NCI-H1092 treated with DMSO at 0.1 percent for 48 hours (cell line): ENCODE measurements at regions not wholly inside any gene's neighbourhood (a gene's known extent, or its start where the extent isn't known, plus 50 kb on each side); places are given as distances from the start of the nearest gene placed in this dataset.
"Not testable (repeated sequence)": the region's sequence is repeated elsewhere in the genome, so short reads cannot be mapped to it uniquely, and the experiment has no call there.

Experiments used
- DNase-seq: peaks from one replicate; lab custom pipeline; 2025; lab: John Stamatoyannopoulos, UW

DNA sequence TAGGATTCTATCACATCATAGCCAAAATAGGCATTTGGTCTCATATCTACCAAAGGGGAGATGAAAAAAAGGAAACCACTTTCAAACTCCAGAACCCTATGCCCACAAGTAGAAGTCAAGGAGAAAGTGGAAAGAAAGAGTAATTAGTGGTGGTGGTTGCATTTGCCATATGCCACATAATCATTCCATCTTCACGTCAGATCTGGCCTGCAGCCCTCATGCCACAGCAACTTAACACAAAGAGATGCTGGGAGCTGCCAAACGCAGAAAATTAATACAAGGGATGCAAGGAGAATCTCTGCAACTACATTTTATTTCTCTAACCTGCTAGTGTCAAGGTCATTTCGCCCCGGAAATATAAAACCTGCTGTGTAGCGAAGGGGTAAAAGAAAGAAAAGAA, 148.6 kb upstream of the FOXN3 start:
- no peak for DNase-seq

DNA sequence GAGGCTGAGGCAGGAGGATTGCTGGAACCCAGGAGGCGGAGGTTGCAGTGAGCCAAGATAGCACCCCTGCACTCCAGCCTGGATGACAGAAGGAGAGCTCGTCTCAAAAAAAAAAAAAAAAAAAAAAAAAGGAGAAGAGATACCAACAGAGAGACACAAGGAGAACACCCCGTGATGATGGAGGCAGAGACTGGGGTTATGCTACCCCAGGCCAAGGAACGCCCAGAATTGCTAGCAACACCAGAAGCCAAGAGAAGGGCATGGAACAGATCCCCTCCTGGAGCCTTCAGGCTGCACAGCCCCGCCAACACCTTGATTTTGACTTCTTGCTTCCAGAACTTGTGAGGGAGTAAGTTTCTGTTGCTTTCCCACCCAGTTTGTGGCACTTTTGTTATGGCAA, 148.0 kb upstream of the FOXN3 start:
- no peak for DNase-seq

DNA sequence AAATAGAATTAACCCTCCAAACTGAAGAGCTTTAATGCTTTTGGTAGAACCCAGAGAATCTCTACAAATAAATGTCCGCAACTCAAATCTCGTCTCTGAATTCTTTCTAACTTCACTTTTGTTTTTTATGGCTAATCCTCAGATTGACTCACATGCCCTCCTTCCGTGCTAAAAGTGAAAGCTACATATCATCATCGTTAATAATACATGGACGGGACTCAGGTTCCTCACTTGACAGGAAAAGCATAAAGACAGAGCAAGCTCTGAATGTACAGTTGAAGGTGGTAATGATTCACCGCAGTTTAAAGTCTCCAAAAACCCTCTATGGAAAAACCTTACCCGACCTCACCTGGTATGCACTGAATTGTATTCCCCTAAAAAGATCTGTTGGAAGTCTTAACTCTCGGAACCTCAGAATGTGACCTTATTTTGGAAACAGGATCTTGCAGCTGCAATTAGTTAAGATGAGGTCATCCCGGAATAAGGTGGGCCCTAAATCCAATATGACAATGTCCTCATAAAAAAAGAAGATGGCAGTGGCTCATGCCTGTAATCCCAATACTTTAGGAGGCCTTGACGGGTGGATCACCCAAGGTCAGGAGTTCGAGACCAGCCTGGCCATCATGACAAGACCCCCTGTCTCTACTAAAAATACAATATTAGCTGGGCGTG, 147.4 kb upstream of the FOXN3 start:
- no peak for DNase-seq

DNA sequence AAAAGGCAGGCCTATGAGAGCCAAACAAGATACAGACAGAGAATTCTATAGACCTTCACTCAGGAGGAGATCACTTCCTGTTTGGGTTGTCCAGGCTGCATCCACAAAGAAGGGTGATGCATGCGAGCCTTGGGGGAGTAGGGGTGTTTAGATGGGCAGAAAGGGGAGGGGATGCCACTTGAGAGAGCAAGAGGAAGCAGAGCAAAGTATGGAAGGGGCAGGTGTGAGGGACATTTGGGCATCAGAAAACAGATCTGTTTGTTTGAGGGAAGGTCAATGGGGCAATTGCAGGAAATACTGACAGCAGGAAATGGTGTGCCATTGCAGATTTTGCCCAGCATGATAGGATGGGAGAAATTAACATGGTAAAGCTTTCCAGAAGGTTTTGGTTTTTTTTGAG, 146.4 kb upstream of the FOXN3 start:
- DNase-seq = no peak

DNA sequence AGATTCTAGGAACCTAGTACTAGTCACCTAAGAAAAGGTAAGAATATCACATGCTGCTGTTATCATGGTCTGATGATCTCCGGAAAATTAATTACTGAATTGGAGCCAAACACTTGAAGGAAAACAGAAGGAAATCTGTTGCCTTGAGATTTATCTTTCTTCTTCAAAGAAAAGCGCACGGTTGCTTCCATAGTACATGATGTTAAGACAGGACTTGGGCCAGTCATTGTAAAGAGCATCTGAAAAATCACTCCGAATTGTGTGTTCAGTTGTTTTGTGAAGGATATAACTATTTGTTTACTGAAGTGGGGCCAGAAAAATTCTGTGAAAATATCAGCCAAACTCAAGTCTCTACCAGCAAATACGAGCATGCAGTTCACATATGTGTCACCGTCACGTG, 134.9 kb upstream of the FOXN3 start:
- no peak for DNase-seq

DNA sequence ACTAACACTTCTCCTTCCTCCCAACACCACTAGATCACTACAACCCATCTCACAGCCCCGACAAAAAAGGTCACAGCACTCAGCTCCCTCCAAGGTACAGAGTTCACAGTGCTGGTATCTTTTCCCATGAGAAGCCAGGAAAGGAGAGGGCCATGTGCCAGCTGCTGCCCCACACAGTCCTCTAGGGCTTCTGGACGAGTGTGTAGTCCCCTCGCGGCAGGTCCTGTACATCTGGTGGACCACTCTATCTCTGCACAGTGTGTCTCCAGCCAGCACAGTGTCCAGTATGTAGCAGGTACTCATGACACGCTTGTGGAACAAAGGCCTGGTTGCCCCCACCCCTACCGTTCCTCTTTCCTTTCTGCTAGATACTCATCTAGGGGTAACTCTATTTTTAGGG, 134.4 kb upstream of the FOXN3 start:
- DNase-seq = no peak

DNA sequence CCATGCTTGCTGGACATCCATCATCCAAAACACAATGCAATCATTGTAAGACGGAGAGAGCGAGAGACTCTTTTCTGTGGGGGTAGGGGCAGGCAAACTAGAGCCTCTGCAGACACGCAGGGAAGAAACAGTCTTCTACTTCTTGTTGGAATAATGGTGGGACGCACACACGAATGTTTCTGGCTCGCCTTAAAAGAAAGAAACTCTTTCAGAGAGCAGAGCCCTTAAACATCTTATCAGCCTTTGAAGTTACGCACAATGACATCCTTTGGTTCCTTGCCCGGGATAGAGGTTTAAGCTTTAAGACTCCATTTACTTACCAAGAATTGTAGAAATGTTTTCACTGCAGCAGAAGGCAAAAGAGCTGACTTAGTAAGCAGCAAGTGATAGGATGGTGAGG, 133.8 kb upstream of the FOXN3 start:
- no peak for DNase-seq

DNA sequence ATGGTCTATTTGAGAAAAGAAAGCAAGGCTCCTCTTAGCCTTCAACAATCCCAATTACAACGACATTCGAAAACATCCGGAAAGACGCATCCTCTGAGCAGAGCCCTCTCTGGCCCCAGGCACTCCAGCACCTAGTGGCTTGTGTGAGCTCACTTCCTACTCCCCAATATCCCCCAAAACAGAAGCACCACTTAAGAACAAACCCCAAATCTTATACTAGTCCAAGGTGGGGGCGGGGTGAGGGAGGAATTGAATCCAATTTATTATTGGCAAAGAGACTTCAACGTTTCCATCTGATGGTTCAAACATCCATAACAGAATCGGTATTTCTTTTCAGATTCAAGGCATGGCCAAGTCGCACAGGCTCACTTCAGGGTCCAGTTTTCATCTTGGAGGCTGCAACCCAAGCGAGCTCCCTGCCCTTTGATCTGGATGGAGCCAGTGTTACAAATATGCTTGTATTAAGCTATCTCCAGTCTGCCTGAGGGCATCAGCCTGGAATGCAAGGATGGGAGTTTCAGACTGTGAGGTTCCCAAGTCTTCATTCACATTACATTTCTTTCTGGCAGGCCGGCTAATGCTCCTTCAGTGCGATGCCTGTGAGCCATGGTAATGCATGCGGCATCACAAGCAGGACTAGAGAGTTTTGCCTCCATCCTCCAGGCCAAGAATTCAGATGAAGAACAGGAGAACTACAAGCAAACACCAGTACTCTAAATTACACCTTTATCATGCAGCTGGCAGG, 132.5 kb upstream of the FOXN3 start:
- no peak for DNase-seq

DNA sequence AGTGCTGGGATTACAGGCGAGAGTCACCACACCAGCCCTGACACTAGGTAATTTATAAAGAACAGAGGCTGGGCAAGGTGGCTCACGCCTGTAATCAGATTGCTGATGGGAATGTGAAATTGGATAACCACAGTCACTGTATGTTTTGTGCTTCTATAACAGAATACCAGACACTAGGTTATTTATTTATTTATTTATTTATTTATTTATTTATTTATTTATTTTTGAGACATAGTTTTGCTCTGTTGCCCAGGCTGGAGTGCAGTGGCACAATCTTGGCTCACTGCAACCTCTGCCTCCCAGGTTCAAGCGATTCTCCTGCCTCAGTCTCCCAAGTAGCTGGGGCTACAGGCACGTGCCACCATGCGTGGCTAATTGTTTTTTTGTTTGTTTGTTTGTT, 130.0 kb upstream of the FOXN3 start:
- DNase-seq = not testable (repeated sequence)

DNA sequence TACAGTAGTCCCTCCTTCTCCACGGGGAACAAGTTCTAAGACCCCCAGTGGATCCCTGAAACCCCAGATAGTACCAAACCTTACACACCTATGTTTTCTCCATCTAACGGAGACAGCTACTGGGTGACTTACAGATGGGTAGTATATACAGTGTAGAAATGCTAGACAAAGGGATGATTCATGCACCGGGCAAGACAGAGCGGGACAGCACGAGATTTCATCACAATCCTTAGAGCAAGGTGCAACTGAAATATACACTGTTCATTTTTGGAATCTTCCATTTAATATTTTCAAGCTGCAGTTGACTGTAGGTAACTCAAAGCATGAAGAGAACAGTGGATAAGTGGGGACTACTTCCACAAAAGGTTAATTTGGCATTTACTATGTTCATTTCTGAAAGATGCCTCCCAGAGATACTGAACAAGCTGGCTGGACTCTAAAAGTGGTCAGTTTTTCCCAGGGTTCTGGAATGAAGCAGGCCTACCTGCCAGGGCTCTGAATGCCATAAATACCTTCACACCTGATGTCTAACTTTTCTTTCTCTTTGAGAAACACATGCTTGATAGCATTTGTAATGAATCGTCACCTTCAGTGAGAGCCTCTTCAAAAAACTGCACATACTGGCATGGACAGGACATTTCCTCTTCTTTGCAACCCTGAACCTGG, 127.7 kb upstream of the FOXN3 start:
- DNase-seq = no peak

DNA sequence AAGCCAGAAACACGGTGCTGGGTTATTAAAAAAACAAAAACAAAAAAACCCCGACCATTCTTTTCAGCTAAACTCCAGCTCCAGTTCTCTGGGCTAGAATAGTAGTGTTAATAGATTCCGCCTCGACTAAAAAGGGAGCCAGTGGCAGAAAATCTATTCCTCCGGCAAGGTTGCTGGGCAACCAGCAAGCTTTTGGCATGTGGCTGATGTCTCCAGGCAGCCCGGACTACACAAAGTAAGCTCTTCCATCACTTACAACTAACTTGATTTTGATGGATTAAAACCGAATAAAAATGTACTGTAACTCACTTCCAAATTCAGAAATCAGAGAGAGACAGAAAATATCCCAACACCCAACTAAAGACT, 126.4 kb upstream of the FOXN3 start:
- DNase-seq = no peak

DNA sequence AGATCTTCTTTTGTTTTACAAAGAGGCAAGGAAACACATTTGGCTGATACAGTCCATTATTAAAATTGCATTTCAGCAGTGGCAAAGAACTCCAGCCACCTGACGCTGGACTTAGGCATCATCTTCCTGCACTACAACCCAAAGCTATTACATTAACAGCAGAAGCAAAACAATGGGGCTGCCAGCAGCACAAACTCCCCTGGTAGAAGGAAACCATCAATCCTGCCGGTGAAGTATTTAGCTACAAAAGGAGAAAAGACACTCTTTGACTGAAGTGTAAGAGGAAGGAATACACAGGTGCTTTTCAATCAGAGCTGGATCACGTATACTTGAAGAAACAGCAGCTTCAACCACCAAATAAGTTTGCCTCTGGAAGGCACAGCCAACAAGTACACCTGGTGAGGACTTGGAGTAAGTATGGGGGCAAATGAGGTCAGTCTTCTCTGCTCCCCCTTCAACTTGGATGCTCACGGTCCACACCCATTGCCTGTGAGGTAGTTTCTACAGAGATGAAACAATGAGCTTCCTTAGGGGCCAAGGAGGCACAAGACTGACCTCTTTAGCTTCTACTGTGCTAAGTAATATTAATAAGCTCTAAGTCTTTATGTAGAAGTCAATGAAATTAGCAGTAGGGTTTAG, 125.9 kb upstream of the FOXN3 start:
- DNase-seq = no peak

DNA sequence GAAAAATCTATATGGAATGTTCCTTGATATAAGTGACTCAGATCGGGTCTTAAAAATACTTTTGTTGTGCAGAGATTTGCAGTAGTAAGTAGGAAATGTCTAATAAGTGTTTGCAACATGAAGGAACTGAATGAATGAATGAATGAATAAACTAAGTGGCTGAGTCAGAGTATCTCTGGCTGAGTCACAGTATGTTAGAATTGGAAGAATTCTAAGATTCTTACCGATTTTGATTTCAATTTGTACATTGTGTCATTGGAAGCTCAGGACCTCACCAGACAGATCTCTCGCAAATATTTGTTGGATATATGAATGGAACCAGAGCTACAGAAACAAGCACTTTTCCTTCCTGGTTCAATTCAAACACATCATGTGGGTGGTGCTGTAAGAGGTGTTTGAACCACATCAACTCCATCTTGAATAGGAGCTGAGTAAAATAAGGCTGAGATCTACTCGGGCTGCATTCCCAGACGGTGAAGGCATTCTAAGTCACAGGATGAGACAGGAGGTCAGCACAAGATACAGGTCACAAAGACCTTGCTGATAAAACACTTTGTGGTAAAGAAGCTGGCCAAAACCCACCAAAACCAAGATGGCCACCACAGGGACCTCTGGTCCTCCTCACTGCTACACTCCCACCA, 123.9 kb upstream of the FOXN3 start:
- DNase-seq = no peak

DNA sequence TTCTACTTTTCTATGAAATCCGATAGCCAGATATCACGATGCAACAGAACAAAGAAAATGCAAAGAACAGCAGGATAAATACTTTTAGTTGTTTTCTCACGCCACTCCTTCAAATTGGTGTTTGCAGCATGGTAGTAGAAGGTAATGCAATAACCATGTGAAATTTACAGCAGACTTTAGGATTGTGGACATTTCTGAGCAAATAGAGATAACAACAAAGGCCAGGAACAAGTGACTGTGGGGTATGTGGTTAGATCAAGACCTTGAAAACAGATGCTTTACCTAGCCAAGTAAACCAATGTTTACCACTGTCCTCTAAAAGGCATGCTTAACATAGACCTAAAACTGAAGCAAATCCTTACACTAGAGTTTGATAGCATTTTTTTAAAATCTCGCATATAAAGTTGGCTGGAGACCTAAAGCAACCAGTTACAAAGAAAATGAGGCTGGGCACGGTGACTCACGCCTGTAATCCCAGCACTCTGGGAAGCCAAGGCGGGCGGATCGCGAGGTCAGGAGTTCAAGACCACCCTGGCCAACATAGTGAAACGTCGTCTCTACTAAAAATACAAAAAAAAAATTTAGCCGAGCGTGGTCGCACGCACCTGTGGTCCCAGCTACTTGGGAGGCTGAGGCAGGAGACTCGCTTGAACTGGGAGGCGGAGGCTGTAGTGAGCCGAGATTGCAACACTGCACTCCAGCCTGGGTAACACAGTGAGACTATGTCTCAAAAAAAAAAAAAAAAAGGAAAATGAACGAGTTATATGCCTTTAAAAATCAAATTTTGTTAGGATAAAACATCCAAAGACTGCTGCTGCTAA, 123.2 kb upstream of the FOXN3 start:
- no peak for DNase-seq

DNA sequence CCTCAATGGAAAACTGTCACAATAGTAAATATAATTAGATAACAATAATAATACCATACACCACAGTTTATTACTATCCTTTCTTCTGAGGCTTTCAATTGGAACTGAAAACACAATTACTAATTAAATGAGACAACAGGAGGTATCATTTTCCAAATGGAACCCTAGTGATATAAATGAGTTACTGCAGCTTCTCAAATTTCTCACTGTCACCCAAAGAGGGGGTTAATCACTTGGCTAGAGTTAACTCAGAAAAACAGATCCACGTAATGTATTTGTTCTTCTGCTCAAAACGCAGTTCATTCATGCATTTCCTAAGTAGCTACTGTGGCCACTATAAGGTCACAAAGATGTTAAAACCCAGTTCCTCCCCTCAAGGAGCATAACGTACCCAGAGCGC, 120.9 kb upstream of the FOXN3 start:
- no peak for DNase-seq

DNA sequence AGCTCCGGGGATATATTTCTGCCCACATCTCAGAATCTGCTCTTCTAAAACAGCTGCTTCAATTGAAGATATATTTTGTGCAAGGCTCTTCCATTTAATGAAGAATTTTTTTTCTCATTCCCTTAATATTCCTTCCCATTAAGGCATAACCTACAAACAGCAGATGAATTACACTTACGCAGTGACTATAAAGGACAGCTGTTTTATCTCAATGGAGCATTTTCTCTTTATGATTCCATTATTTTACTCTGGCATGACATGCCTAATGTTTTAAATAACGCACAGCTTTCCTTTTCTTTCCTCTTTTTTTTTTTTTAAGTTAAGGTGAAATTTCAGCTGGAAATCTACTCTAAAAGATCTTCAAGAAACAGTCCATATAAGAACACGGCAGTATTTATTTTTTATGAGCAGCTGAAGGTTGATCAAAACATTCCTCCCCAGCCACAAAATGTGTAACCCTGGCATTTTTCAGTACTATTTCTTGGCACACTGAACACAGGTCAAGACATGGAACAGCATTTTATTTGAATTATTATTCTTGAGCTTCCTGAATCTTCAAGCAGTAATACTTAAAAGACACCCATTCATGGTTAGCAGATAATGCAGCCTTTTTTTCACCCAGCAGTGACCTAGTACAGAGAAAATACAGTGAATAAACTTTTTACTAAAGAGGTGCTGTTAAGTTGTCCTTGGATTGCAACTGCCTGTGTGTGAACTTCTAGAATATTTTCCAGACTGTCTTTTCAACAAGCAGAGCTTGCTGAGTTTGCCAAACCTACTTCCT, 118.1 kb upstream of the FOXN3 start:
- DNase-seq = no peak

DNA sequence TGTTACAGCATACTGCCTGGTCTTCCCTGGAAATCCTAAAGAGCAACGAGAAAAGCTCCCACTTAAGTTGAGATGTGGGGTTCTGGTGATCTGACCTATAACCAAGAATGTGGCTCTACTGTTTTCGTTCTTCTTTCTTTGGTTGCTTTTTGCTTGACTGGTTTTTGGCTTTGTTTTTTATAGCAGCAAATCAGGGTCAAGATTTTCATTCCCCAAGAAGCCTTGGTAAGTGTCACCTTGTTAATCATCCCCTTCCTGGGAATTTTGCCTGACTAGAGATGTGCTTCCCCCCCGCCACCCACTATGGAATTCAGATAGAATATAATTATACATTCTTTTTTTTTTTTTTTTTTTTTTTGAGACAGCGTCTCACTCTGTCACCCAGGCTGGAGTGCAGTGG, 116.7 kb upstream of the FOXN3 start:
- DNase-seq = no peak

DNA sequence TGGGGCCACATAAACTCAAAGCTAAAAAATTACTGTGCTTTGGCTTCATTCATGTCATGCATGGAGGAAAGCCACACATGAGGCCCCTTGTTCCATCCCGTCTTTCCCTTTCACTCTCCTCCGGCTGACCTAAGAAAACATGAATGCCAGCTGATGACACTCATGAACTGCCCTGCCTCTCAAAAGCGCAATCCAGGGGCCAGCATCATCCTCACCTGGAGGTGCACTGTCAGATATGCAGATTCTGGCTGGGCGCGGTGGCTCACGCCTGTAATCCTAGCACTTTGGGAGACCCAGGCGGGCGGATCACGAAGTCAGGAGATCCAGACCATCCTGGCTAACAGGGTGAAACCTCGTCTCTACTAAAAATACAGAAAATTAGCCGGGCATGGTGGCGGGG, 116.1 kb upstream of the FOXN3 start:
- no peak for DNase-seq

DNA sequence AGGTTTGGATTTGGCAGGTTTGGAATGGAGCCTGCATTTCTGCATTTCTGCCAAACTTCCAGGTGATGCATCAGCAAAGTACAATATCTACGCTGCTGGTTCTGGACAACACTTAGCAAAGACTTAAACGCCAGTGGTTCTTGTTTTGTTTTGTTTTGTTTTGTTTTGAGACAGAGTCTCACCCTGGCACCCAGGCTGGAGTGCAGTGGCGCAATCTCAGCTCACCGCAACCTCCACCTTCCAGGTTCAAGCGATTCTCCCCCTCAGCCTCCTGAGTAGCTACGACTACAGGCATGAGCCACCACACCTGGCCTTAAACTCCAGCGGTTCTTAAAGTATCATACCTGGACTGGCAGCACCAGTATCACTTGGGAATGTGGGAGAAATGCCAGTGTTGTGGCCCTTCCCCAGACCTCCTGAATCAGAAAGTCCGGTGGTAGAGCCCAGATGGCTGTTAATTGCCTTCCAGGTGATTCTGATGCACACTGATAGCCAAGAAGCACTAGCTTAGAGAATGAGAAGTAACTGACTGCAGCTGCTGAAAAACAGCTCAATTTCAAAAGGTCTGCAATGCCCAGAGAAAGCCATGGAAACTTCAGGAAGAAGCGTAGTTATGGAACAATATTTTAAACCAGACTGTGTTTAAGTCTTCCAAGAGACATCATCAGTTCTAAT, 114.8 kb upstream of the FOXN3 start:
- DNase-seq = no peak

DNA sequence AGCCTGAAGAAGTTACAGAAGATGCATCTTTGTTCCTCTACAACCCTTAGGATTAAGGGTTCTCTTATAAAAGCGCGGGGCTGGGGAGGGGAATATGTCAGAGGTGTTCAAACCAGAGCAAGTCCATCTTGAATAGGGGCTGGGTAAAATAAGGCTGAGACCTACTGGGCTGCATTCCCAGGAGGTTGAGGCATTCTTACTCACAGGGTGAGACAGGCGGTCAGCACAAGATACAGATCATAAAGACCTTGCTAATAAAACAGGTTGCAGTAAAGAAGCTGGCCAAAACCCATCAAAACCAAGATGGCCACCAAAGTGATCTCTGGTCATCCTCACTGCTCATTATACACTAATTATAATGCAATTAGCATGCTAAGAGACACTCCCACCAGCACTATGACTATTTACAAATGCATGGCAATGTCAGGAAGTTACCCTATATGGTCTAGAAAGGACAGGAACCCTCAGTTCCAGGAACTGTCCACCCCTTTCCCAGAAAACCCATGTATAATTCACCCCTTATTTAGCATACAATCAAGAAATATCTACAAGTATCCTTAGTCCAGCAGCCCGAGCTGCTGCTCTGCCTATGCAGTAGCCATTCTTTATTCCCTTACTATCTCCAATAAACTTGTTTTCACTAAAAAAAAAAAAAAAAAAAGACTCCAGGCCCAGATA, 108.1 kb upstream of the FOXN3 start:
- DNase-seq = no peak
